GM21367 (cell line): ENCODE measurements at regions not wholly inside any gene's neighbourhood (a gene's known extent, or its start where the extent isn't known, plus 50 kb on each side); places are given as distances from the start of the nearest gene placed in this dataset.

Source experiments
- ATAC-seq: cut with Tn5 transposase; IDR thresholded peaks from one replicate; pipeline ENCODE4 v1.9.1; 2021; ENCODE audit not compliant: unreplicated experiment

- ATAC-seq, result no peak
These were observed 277.9 kb downstream of the RPLP1 start for GRCh38 chr15:69730281-69731080.

- no peak for ATAC-seq
These were observed 278.4 kb downstream of the RPLP1 start for GRCh38 chr15:69731081-69731330.

GRCh38 chr15:69731581-69731980, 279.0 kb downstream of the RPLP1 start:
- no peak for ATAC-seq

GRCh38 chr15:69732133-69732532, 279.5 kb downstream of the RPLP1 start:
- ATAC-seq, result no peak

GRCh38 chr15:69734699-69735098, 282.1 kb downstream of the RPLP1 start:
- no peak for ATAC-seq

- no peak for ATAC-seq
These were observed 282.5 kb downstream of the RPLP1 start for GRCh38 chr15:69735121-69735520.

GRCh38 chr15:69736161-69736560, 283.5 kb downstream of the RPLP1 start:
- ATAC-seq, result no peak

GRCh38 chr15:69737916-69738315, 285.3 kb downstream of the RPLP1 start:
- ATAC-seq, result no peak

- ATAC-seq, result no peak
These were observed 288.1 kb downstream of the RPLP1 start for GRCh38 chr15:69740684-69741083.

- no peak for ATAC-seq
These were observed 289.7 kb downstream of the RPLP1 start for GRCh38 chr15:69742361-69742760.

- ATAC-seq, result no peak
These were observed 290.5 kb downstream of the RPLP1 start for GRCh38 chr15:69743091-69743490.

GRCh38 chr15:69744391-69745162, 292.0 kb downstream of the RPLP1 start:
- ATAC-seq, result no peak

GRCh38 chr15:69747193-69747592, 294.6 kb downstream of the RPLP1 start:
- no peak for ATAC-seq

GRCh38 chr15:69748131-69748530, 295.5 kb downstream of the RPLP1 start:
- ATAC-seq, result no peak

- ATAC-seq, result no peak
These were observed 296.1 kb downstream of the RPLP1 start for GRCh38 chr15:69748576-69749185.

- no peak for ATAC-seq
These were observed 296.7 kb downstream of the RPLP1 start for GRCh38 chr15:69749274-69749673.

GRCh38 chr15:69749797-69750196, 297.2 kb downstream of the RPLP1 start:
- no peak for ATAC-seq

- no peak for ATAC-seq
These were observed 297.6 kb downstream of the RPLP1 start for GRCh38 chr15:69750253-69750652.

GRCh38 chr15:69751147-69751546, 298.5 kb downstream of the RPLP1 start:
- ATAC-seq, result no peak

GRCh38 chr15:69751566-69751965, 298.9 kb downstream of the RPLP1 start:
- no peak for ATAC-seq

- ATAC-seq, result no peak
These were observed 301.2 kb downstream of the RPLP1 start for GRCh38 chr15:69753867-69754266.

- no peak for ATAC-seq
These were observed 301.7 kb downstream of the RPLP1 start for GRCh38 chr15:69754313-69754712.
